Liver (tissue), 8 donors: ENCODE measurements at regions not wholly inside any gene's neighbourhood (a gene's known extent, or its start where the extent isn't known, plus 50 kb on each side); places are given as distances from the start of the nearest gene placed in this dataset.

Source experiments
- DNase-seq: peaks from one replicate; pipeline ENCODE4 v3.0.0-alpha.2; 2017; ENCODE audit warnings: low spot score
- H3K27ac ChIP-seq, 2 donors: one replicate each; pipeline ENCODE4 v1.7.0; 2013; ENCODE audit warnings: inconsistent platforms in 2 of 2, low read length in 2 of 2, control low read depth in 1 of 2, low read depth in 1 of 2, mild to moderate bottlenecking in 1 of 2
- H3K27me3 ChIP-seq, 4 donors: one replicate each; pipeline versions ENCODE4 v1.6.1 to v1.7.0; 2013; ENCODE audit warnings: low read length in 3 of 4, inconsistent platforms in 1 of 4, mild to moderate bottlenecking in 1 of 4, moderate library complexity in 1 of 4; ENCODE audit not compliant: control insufficient read depth in 4 of 4, insufficient read depth in 4 of 4
- H3K36me3 ChIP-seq, 4 donors: one replicate each; pipeline versions ENCODE4 v1.6.1 to v1.7.0; 2013; ENCODE audit warnings: low read length in 3 of 4, mild to moderate bottlenecking in 3 of 4, low read depth in 1 of 4, moderate library complexity in 1 of 4; ENCODE audit not compliant: control insufficient read depth in 4 of 4, insufficient read depth in 3 of 4
- H3K4me1 ChIP-seq, 4 donors: one replicate each; pipeline versions ENCODE4 v1.6.1 to v1.7.0; 2013; ENCODE audit warnings: low read length in 3 of 4, mild to moderate bottlenecking in 3 of 4, moderate library complexity in 1 of 4; ENCODE audit not compliant: control insufficient read depth in 4 of 4, insufficient read depth in 4 of 4
- H3K4me3 ChIP-seq, 3 donors: one replicate each; pipeline versions ENCODE4 v1.6.1 to v1.7.0; 2013; ENCODE audit warnings: low read length in 3 of 3, control low read depth in 1 of 3, low read depth in 1 of 3, mild to moderate bottlenecking in 1 of 3
- H3K9ac ChIP-seq, 2 donors: one replicate each; pipeline ENCODE4 v1.7.0; 2013; ENCODE audit warnings: low read length in 2 of 2, mild to moderate bottlenecking in 2 of 2, moderate library complexity in 2 of 2, control low read depth in 1 of 2, low read depth in 1 of 2
- H3K9me3 ChIP-seq, 4 donors: one replicate each; pipeline versions ENCODE4 v1.6.1 to v1.7.0; 2013; ENCODE audit warnings: low read length in 3 of 4; ENCODE audit not compliant: control insufficient read depth in 4 of 4
- EGR1 ChIP-seq, 2 donors: IDR thresholded peaks; 2 replicates each; pipeline ENCODE4 v1.6.1; 2016 to 2018; ENCODE audit warnings: antibody characterized with exemption in 2 of 2, low read depth in 2 of 2
- FOXA1 ChIP-seq: IDR thresholded peaks from 2 replicates; pipeline ENCODE4 v1.6.1; 2016; ENCODE audit warnings: antibody characterized with exemption
- FOXA2 ChIP-seq: IDR thresholded peaks from 2 replicates; pipeline ENCODE4 v1.6.1; 2016; ENCODE audit warnings: antibody characterized with exemption
- JUND ChIP-seq, 2 donors: IDR thresholded peaks; 2 replicates each; pipeline ENCODE4 v1.6.1; 2016; ENCODE audit warnings: antibody characterized with exemption in 2 of 2
- NR2F2 ChIP-seq: IDR thresholded peaks from 2 replicates; pipeline ENCODE4 v1.6.1; 2016; ENCODE audit warnings: antibody characterized with exemption
- RAD21 ChIP-seq, 2 donors: IDR thresholded peaks; 2 replicates each; pipeline ENCODE4 v1.6.1; 2016; ENCODE audit warnings: antibody characterized with exemption in 2 of 2, mild to moderate bottlenecking in 2 of 2
- RXRA ChIP-seq, 2 donors: IDR thresholded peaks; 2 replicates each; pipeline ENCODE4 v1.6.1; 2017 to 2018; ENCODE audit warnings: antibody characterized with exemption in 2 of 2, mild to moderate bottlenecking in 1 of 2
- SP1 ChIP-seq: IDR thresholded peaks from 2 replicates; pipeline ENCODE4 v1.6.1; 2018; ENCODE audit warnings: antibody characterized with exemption, mild to moderate bottlenecking
- TAF1 ChIP-seq: conservative IDR thresholded peaks from 2 replicates; pipeline ENCODE4 v1.6.1; 2016; ENCODE audit warnings: antibody characterized with exemption, mild to moderate bottlenecking
- YY1 ChIP-seq: IDR thresholded peaks from 2 replicates; pipeline ENCODE4 v1.6.1; 2016; ENCODE audit warnings: antibody characterized with exemption, mild to moderate bottlenecking
- WGBS: extraction: QIAGEN DNeasy Blood & Tissue Kit; methylation state at CpG from one replicate; pipeline ENCODE4 v1.1.7; 2013; 5-methylcytosine and 5-hydroxymethylcytosine counted together
- TF ChIP-seq, protein P1 (sequence below): IDR thresholded peaks from 2 replicates; pipeline ENCODE4 v1.6.1; 2016; ENCODE audit warnings: antibody characterized with exemption
- TF ChIP-seq, protein P2 (sequence below): IDR thresholded peaks from 2 replicates; pipeline ENCODE4 v1.6.1; 2016; ENCODE audit warnings: antibody characterized with exemption
- TF ChIP-seq, protein P3 (sequence below): IDR thresholded peaks from 2 replicates; pipeline ENCODE4 v1.6.1; 2016; ENCODE audit warnings: antibody characterized with exemption, mild to moderate bottlenecking
- TF ChIP-seq, protein P4 (sequence below): fragments of 150-350 bp; IDR thresholded peaks from 2 replicates; pipeline ENCODE4 v1.5.1; 2017; ENCODE audit warnings: improper control_type of control experiment, low read depth, low read length; ENCODE audit not compliant: missing input control
- donor health status: healthy.
- donor health status: healthy.
- donor health status: healthy.
- donor health status: healthy.
- donor health status: healthy.

DNA sequence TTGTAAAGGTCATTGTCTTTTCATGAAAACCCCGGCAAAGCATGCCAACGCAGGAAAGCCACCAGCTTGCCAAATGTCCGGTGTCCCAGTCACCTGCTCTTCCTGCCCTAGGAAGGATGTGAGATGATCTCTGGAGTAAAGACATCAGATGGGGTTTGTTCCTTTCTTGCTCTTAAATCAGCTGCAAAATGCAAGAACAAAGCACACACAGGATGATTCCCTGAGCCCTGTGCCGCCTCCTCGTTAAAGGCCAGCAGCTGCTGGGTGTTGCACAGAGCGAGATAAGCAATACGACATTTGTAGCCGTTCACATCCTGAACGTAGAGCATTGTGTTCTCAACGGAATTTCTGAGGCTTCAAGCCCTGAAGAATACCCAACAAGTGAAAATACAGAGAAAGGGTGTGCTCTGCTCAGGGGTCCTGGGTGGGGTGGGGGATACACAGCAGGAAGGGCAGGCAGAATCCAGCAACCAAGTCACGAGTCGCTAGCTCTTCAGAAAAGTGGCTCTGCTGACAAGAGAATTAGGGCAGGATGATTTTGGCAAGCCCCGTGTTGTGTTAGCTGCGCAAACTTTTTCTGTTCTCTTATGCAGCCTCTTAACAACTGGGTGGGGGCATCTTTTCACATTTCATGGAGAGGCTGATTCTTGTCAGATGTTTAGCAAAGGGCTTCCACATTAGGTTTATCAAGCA is 229.2 kb upstream of the MAP3K1 start:
- 36% methylated on average over 14 of the region's 14 CpGs for WGBS
- Histone ChIP-seq H3K4me1 (peaks cover 0 to 4% (median 3%) of the 10 kb centered on the region in 4 donors), H3K27me3 (no peaks in the 10 kb centered on the region), H3K27ac (no peak overlapping the region), H3K9me3 (peaks cover 0 to 2% (median 0%) of the 10 kb centered on the region in 4 donors), H3K4me3 (no peak overlapping the region), H3K36me3 (no peaks in the 10 kb centered on the region), H3K9ac (no peak overlapping the region)
- TF ChIP-seq, protein P1, sequence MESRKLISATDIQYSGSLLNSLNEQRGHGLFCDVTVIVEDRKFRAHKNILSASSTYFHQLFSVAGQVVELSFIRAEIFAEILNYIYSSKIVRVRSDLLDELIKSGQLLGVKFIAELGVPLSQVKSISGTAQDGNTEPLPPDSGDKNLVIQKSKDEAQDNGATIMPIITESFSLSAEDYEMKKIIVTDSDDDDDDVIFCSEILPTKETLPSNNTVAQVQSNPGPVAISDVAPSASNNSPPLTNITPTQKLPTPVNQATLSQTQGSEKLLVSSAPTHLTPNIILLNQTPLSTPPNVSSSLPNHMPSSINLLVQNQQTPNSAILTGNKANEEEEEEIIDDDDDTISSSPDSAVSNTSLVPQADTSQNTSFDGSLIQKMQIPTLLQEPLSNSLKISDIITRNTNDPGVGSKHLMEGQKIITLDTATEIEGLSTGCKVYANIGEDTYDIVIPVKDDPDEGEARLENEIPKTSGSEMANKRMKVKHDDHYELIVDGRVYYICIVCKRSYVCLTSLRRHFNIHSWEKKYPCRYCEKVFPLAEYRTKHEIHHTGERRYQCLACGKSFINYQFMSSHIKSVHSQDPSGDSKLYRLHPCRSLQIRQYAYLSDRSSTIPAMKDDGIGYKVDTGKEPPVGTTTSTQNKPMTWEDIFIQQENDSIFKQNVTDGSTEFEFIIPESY: no peak
- TF ChIP-seq NR2F2 (peak; percentile 94), JUND (IDR thresholded peaks at IDR 0.05) (no peak), YY1 (no peak), RAD21 (IDR thresholded peaks at IDR 0.05) (peak in 1 of 2 donors; percentile 28), SP1 (no peak)
- TF ChIP-seq, protein P2, sequence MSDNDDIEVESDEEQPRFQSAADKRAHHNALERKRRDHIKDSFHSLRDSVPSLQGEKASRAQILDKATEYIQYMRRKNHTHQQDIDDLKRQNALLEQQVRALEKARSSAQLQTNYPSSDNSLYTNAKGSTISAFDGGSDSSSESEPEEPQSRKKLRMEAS: no peak
- TF ChIP-seq, protein P3, sequence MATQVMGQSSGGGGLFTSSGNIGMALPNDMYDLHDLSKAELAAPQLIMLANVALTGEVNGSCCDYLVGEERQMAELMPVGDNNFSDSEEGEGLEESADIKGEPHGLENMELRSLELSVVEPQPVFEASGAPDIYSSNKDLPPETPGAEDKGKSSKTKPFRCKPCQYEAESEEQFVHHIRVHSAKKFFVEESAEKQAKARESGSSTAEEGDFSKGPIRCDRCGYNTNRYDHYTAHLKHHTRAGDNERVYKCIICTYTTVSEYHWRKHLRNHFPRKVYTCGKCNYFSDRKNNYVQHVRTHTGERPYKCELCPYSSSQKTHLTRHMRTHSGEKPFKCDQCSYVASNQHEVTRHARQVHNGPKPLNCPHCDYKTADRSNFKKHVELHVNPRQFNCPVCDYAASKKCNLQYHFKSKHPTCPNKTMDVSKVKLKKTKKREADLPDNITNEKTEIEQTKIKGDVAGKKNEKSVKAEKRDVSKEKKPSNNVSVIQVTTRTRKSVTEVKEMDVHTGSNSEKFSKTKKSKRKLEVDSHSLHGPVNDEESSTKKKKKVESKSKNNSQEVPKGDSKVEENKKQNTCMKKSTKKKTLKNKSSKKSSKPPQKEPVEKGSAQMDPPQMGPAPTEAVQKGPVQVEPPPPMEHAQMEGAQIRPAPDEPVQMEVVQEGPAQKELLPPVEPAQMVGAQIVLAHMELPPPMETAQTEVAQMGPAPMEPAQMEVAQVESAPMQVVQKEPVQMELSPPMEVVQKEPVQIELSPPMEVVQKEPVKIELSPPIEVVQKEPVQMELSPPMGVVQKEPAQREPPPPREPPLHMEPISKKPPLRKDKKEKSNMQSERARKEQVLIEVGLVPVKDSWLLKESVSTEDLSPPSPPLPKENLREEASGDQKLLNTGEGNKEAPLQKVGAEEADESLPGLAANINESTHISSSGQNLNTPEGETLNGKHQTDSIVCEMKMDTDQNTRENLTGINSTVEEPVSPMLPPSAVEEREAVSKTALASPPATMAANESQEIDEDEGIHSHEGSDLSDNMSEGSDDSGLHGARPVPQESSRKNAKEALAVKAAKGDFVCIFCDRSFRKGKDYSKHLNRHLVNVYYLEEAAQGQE: no peak
- DNase-seq: no peak

DNA sequence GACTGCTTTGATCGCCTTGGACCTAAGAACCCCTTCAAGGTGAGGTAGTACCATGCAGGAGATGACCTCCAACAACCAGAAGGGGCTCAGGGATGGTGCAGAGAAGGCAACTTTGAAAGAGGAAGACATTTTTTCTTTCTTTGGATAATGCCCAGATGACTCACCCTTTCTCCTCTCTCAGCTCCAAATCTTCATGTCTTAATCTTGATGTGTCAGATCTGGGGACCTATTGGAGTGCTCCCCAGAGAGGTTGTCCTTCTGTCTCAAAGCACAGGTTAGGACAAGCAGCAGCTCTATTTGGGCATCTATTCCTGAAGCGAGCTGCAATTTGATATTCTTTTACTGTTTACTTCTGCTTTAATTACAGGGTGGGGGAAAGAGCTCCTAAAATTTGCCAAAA is 229.9 kb upstream of the MAP3K1 start:
- no peaks in the 10 kb centered on the region for H3K36me3 ChIP-seq
- H3K9ac ChIP-seq: no peak overlapping the region
- TF ChIP-seq TAF1 (no peak), SP1 (no peak), NR2F2 (no peak), RXRA (IDR thresholded peaks at IDR 0.05) (no peak), JUND (IDR thresholded peaks at IDR 0.05) (no peak), EGR1 (IDR thresholded peaks at IDR 0.05; ENCODE audit: low read depth in 2 of 2) (no peak), FOXA1 (no peak), FOXA2 (no peak)
- TF ChIP-seq, protein P2: no peak
- TF ChIP-seq, protein P4, sequence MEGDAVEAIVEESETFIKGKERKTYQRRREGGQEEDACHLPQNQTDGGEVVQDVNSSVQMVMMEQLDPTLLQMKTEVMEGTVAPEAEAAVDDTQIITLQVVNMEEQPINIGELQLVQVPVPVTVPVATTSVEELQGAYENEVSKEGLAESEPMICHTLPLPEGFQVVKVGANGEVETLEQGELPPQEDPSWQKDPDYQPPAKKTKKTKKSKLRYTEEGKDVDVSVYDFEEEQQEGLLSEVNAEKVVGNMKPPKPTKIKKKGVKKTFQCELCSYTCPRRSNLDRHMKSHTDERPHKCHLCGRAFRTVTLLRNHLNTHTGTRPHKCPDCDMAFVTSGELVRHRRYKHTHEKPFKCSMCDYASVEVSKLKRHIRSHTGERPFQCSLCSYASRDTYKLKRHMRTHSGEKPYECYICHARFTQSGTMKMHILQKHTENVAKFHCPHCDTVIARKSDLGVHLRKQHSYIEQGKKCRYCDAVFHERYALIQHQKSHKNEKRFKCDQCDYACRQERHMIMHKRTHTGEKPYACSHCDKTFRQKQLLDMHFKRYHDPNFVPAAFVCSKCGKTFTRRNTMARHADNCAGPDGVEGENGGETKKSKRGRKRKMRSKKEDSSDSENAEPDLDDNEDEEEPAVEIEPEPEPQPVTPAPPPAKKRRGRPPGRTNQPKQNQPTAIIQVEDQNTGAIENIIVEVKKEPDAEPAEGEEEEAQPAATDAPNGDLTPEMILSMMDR: no peak
- TF ChIP-seq, protein P3: no peak
- no peak overlapping the region for H3K27ac ChIP-seq
- H3K4me1 ChIP-seq: peaks cover 0 to 4% (median 3%) of the 10 kb centered on the region in 4 donors
- 81% methylated on average over 2 of the region's 2 CpGs for WGBS
- H3K27me3 ChIP-seq: no peaks in the 10 kb centered on the region
- H3K9me3 ChIP-seq: peaks cover 0 to 2% (median 0%) of the 10 kb centered on the region in 4 donors
- DNase-seq: no peak
- H3K4me3 ChIP-seq: no peak overlapping the region
